ENCODE measurements at regions not wholly inside any gene's neighbourhood (a gene's known extent, or its start where the extent isn't known, plus 50 kb on each side); places are given as distances from the start of the nearest gene placed in this dataset.
"Not testable (repeated sequence)": the region's sequence is repeated elsewhere in the genome, so short reads cannot be mapped to it uniquely, and the experiment has no call there.

DNA sequence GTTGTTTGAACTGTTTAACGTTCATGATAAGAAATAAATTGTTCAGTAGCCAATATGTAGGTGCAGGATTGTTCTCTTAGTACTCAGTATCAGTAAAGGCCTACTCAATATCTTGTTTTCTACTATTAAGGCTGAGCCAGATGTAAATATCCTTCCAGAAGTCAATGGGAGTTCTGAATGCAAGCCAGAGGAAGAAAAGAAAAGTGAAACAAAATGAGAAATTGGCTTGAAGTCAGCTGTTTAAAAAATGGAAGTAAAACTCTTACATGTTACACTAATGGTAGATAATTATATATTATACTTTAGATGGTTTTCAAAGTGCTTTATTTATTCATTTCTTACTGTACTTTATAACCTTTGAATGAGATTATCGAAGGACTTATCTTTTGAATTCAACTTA lies 1417.9 kb downstream of the ADGRL3 start:
- no peak for DNase-seq

DNA sequence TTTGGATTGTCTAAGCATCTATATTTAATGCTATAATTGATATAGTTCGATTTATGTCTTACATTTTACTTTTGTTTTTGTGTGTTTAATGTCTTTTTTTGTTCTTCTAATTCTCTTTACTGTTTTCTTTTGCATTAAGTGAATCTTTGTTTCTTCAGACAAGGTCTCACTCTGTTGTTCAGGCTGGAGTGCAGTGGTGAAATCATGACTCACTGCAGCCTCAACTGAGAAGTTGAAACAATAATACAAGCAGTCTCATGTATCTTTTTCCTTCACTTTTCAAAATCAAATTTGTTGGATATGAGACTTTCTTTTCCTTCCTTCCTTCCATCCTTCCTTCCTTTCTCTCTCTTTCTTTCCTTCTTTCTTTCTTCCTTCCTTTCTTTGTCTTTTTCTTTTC lies 1401.6 kb downstream of the ADGRL3 start:
- DNase-seq = no peak

DNA sequence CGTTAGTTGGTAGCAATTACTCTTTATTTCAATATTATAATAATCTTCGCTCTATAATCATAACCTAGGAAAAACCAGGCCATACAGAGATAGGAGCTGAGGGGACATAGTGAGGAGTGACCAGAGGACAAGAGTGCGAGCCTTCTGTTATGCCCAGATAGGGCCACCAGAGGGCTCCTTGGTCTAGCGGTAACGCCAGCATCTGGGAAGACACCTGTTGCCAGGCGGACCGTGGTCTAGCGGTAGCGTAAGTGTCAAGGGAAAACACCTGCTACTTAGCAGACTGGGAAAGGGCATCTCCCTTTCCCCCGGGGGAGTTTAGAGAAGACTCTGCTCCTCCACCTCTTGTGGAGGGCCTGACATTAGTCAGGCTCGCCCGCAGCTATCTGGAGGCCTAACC lies 1395.1 kb downstream of the ADGRL3 start:
- not testable (repeated sequence) for DNase-seq

DNA sequence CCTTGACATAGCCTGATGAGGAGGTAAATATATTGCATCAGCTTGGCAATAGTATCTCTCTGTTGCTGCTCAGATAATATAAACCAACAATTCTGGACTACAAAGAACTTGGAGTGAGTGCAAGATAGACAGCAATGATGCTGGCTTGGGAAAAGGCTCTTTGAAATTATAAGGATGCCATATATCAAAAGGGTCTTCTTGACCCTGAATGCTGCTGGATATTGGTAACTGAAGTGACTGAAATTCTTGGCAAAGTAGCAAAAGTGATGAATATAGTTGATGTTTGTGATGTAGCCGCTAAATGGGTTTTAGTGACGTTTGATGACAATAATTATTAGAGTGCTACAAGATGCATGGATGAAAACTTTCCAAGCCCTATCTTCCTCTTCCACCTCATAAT lies 1391.6 kb downstream of the ADGRL3 start:
- no peak for DNase-seq

DNA sequence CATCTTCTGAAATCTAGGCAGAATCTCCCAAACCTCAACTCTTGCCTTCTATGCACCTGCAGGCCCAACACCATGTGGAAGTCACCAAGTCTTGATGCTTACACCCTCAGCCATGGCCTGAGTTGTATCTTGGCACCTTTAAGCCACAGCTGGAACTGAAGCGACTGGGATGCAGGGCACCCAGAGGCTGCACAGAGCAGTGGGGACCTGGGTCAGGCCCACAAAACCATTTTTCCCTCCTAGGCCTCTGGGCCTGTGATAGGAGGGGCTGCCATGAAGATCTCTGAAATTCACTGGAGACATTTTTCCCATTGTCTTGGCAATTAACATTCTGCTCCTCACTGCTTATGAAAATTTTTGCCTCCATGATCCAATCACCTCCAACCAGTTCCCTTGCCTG lies 1388.5 kb downstream of the ADGRL3 start:
- DNase-seq = no peak

DNA sequence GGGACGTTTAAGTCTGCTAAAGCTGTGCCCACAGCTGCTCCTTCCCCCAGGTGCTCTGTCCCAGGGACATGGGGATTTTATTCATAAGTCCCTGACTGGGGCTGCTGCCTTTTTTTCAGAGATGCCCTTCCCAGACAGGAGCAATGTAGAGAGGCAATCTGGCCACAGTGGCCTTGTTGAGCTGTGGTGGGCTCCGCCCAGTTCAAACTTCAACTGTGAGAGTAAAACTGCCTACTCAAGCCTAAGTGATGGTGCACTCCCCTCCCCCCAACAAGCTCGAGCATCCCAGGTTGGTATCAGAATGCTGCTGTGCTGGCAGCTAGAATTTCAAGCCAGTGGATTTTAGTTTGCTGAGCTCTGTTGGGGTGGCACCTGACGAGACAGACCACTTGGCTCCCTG lies 1371.4 kb downstream of the ADGRL3 start:
- no peak for DNase-seq

DNA sequence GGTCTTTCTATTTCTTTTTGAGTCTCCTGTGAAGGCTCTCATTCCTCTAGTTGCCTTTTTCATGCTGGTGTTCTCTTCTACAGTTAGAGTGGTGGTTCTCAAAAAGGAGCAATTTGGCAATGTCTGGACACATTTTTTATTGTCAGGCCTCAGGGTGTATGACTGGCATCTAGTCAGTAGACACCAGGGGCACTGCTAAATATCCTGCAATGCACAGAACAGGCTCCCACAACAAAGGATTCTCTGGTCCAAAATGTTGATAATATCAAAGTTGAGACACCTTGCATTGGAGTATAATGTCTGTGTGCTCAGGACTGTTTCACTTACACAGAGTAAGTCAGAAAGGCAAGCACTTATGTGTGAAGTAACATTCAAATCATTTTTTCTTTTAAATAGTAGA lies 1360.7 kb downstream of the ADGRL3 start:
- DNase-seq = no peak

DNA sequence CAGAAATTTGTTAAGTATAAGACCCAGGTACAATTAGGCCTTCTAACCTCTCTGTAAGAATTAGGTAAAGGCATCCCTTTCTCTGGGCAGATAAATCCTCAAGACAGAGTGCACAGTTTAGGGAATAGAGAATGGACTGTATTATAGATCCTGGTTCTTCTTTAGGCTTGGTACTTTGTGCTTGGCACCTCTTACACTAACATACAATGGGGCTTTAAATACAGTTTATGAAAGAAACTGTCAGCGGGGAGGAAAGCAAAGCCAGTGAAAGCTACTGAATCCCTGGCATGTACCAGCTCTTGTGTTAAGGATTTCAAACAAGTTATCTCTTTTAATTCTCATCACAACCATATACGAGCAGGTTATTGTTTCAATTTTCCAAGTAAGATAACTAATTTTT lies 1350.0 kb downstream of the ADGRL3 start:
- DNase-seq = no peak

DNA sequence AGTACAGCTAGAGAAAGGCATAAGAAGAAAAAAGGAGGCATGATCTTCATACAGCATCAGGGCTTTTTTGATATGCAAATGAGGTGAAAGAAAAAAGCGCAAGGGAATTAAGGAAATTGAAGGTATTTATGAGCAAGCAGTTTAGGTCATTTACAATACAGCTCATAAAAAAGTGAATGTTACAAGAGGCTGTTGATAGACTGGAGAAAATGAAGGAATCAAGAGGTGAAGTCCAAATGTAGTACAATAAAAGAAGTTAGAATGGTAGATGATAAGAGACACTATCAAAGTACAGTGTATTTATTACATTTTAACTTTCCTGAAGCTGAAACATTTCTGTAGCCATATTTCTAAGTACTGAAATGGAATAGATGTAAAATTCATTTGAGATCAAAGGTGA lies 1349.5 kb downstream of the ADGRL3 start:
- no peak for DNase-seq

DNA sequence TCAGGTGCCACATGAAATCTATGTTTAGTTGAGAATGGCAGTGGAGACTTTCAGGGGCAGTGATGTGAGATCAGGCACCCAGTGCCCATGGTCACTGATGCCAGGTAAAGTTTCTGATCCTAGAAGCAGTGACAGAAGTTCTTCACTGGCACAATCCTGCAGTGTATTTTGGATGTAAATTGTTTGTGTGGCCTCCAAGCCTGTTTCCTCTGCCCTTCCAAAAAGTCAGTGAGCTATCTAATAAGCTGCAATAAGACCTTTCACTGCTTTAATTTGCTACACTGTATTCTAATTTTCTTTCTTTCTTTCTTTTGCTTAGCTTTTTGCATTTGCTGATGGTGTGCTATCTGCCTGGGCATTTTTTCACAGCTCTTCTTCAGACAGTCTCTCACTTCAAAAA lies 1348.6 kb downstream of the ADGRL3 start:
- DNase-seq = no peak

DNA sequence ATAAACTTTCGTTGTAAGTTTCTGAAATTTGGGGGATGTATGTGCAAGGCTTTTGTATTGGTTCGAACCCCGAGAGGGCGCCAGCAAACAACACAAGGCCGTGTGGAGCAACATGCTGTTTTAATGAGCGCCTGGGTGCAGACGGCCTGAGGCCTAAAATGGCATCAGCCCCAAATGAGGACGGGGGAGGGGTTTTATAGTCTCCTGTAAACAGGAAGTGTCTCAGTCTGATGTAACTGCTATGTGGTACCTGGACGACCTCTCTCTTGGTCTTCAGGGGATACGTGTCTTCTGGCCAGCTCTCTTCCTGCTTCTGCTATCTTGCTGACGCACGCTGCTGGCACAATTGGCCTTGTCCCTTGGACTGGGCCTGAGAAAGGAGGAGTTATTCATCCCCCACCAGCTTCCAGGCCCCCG lies 1348.0 kb downstream of the ADGRL3 start:
- DNase-seq = no peak

DNA sequence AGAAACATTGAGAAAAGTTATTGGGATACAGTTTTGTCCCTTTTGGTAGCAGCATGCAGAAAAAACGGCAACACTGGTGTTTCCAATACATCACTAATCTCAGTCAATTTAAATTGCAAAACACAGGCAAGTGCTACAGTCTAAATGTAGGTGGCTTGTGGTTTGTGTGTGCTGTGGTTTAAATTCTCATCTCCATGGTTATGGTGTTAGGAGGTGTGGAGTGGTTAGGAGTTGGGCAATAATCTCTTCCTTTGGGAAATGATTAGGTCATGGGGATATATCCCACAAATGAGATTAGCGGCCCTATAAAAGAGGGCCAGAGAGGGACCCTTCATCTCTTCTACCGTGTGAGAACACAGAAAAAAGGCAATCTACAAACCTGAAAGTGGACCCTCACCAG lies 1344.3 kb downstream of the ADGRL3 start:
- no peak for DNase-seq

DNA sequence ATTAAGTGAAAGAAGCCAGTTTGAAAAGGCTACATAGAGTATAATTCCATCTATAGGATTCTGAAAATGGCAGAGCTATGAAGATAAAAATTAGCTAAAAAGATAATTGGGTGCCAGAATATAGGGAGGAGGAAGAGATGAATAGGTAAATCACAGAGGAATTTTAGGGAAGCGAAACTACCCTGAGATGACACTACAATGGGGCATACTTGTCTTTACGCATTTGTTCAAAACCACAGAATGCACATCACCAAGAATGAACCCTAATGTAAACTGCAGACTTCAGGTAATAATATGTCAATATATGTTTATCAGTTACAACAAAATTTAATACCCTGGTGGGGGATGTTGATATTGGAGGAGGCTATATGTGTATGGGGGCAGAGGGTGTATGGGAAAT lies 1342.9 kb downstream of the ADGRL3 start:
- no peak for DNase-seq

DNA sequence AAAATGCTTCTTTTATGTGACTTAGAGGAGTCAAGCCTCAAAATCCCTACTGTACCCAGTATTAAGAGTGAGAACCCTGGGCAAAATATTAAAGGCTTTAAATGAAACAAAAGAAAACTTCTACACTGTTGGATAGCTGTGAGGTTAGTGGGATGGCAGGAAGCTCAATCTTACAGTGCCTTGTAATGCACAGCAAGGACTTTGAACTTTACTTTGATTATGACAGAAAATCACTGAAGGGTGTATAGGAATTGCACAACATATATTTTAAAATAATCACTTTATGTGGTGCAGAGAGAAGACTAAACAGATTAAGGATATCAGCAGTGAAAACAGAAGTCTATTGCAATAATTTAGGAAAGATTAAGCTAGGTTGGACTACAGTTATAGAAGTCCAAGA lies 1333.4 kb downstream of the ADGRL3 start:
- DNase-seq = no peak

DNA sequence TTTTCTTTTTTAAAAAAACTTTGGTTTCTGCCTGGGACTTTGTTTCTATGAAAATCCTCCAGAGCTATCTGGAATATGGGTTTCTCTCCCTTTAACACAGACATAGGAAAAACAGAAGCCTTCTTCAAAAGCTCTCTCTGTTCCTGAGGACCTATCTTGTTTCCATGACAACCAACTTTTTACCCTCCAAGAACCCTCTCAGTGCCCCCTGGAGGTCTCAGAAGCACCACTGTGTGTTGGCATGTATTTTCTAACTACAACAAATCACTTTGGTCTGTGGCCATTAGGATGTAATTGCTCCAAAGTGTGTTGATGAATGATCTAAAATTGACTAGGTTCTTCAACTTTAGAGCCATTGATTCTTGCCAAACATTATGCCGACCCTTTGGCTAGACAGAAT lies 1331.6 kb downstream of the ADGRL3 start:
- DNase-seq = no peak

DNA sequence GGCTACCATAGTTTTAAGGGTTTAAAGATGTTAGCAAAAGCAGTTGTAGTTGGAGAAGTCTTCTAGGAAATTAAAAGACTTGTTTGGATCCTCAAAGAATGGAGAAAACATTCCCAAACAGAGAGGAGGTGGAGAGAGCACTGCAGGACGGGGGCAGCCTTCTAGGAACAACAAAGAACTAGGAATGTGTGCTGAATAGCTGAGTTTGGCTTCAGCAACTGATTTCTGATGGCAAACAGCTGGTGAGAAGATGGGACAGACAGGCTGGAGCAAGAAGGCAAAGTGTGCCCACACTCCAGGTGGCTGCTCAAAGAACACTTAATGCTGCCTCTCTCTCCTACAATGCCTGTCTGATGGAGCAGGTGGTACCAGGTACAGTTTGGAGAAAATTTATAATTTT lies 1331.1 kb downstream of the ADGRL3 start:
- no peak for DNase-seq

DNA sequence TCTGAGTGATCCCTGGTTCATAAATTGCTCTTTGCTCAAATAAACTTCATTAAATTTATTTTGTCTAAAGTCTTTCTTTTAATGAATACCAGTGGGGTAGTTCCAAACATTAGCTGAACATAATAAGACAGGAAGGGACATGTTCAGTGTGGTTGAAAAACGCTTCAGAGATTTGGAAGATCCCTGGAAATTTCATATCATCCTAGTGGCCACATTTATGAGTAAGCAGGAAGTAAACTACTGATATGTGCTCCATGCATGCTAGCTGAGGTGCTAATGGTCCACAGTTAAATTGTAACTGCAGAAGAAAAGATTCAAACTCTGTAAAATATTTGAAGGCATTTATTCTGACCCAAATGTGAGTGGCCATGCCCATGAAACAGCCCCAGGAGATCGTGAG lies 1328.7 kb downstream of the ADGRL3 start:
- DNase-seq = no peak

DNA sequence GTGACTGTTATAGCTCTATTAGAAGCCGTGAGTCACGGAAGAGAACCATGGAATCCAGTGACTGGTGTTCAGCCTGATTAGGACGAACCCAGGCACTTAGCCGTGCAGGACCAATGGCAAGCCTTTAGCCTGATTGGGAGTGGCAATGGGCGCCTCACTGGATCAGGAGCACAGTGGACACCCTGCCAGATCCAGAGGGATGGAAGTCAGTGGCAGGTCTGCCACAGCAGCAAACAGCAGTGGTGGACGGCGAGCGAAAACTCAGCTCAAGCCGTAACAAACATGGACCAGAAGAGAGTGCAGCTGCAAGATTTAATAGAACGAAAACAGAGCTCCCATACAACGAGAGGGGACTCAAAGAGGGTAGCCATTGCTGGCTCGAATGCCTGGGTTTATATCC lies 1326.5 kb downstream of the ADGRL3 start:
- DNase-seq = no peak

DNA sequence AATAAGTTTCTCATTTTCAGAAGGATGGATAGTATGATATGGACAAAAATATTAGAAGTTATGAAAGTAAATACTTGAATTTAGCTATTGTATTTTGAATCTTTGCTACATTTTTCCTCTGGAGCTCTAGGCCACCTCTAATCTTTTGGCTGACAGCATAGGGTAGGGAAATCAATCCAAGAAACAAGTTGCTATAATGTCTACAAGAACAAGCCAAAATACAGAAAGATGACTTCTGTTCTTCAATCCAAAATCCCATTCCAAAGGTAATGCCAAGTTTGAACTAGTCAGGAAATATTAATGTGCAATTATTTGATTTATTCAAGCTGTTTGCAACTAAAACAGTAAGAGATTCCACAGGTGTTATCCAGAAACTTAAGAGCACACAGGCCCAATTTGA lies 1323.1 kb downstream of the ADGRL3 start:
- DNase-seq = no peak

DNA sequence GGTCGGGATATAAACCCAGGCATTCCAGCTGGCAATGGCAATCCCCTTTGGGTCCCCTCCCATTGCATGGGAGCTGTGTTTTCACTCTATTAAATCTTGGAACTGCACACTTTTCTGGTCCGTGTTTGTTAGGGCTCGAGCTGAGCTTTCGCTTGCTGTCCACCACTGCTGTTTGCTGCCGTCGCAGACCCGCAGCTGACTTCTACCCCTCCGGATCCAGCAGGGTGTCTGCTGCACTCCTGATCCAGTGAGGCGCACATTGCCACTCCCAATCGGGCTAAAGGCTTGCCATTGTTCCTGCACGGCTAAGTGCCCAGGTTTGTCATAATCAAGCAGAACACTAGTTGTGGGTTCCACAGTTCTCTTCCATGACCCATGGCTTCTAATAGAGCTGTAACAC lies 1322.1 kb downstream of the ADGRL3 start:
- no peak for DNase-seq

DNA sequence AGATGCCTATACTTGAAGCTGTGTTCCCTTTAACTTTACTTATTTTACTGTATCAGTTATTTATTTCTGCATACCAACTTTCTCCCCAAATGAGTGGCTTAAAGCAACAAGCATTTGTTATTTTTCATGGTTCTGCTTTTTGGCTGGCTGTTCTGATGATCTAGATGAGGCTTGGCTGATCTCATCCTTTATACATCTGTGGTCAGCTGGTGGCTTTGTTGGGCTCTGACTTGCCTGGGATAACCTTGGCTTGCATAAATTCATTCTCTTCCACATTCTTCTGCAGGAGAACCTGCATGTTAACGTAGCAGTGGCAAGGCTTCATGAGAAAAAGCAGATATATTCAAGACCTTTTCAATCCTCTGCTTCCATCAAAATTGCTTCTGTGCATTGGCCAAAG lies 1317.6 kb downstream of the ADGRL3 start:
- DNase-seq = no peak

DNA sequence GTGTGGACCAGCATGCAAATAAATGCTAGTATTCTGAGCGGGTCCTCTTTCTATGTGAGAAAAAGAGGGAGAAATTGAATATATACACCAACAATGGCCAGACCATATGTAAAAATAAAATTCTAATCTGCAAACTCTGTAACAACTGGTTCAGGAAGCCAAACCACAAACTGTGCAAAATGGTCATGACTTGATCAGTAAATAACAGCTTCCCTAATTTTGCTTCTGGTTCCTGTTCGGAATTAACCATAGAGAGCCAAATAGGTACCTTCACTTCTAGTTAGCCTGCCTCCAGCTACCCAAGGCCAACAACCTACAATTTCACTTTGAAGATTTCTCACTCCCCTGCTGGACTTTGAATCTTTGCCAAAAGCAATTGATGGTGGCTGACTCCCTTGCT lies 1313.2 kb downstream of the ADGRL3 start:
- DNase-seq = no peak

DNA sequence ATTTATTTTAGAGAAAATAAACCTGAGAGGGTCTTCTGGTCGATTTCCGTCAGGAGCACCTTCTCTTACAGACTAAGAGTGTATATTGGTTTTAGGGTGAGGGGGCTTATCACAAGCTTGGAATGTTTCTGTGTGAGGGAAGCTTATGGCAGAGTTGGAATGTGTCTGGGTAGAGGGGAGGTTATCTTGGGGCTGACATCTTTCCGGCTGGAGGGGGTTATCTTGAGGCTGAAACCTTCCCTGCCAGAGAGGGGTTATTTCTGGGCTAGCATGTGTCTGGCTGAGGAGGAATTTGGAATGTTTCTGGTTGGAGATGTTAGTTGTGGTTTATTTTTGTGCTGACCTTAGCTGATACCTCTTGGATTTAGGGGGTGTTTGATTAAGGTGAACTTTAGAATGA lies 1312.1 kb downstream of the ADGRL3 start:
- no peak for DNase-seq

DNA sequence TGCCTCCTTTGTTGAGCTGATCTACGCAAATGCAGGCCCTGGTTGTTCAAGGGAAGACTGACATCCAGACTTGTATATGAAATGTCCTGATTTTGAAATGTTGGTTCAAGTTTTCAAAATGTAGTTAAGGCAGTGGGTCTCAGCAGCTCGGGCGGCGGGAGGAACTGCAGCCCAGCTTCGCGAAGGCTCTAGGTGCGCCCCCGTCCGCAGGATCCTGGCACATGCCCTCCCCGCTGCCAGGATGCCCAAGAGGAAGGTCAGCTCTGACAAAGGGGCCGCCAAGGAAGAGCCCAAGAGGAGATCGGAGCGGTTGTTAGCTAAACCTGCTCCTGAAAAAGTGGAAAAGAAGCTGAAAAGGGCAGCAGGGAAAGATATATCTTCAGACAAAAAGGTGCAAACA lies 1310.1 kb downstream of the ADGRL3 start:
- DNase-seq = no peak

DNA sequence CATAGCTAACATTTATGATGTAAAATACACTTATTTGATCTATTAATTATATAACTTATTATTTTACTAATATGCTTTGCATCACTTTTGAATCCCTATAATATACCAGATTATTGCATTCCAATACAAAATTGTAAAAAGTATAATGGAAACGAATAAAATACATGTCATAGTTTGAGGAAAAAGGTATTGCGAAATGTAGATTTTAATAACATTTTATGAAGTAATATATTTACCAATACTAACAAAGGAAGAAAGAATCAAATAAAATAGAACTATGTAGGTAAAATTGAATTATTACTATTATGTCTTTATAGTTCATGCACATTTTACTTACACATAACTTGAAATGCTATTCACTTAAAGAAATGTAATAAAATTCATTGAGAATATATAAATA lies 1300.2 kb downstream of the ADGRL3 start:
- DNase-seq = no peak

DNA sequence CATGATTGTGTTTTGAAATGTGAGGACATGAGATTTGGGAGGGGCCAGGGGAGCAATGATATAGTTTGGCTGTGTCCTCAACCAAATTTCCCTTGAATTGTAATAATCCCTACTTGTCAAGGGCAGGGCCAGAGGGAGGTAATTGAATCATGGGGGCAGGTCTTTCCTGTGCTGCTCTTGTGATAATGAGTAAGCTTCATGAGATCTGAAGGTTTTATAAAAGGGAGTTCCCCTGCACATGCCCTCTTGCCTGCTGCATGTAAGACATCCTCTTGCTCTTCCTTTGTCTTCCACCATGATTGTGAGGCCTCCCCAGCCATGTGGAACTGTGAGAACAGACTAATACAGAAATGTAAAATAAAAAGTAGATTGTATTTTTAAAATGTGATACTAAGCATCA lies 1294.9 kb downstream of the ADGRL3 start:
- DNase-seq = no peak
